ENCODE measurements at regions not wholly inside any gene's neighbourhood (a gene's known extent, or its start where the extent isn't known, plus 50 kb on each side); places are given as distances from the start of the nearest gene placed in this dataset.

DNA sequence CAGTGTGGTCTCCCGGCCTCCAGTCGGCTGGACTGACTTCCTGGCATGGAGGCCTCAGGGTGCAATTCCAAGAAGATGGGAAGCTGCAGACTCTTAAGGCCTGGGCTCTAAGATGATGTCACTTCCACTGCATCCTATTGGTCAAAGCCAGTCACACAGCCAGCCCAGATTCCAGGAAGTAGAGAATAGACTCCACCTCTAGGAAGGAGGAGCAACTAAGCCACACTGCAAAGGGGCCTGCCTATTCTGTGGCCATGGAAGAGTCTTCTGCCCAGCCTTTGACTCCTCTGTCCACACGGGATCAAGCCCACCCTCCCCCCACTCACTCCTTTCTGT is 103.9 kb upstream of the RFLNA start:
- intact Hi-C loops (cut with DNase I, micrococcal nuclease) = no loop called here
- no peaks in the 10 kb centered on the region for H3K36me3 ChIP-seq (ENCODE audit: low read depth)
- DNase-seq = no peak
- peaks cover 6% of the 10 kb centered on the region for H3K4me1 ChIP-seq (ENCODE audit: low read depth)
- no peak overlapping the region for H3K4me3 ChIP-seq
- peak; percentile 64 for ATAC-seq
- TF ChIP-seq, protein P1, sequence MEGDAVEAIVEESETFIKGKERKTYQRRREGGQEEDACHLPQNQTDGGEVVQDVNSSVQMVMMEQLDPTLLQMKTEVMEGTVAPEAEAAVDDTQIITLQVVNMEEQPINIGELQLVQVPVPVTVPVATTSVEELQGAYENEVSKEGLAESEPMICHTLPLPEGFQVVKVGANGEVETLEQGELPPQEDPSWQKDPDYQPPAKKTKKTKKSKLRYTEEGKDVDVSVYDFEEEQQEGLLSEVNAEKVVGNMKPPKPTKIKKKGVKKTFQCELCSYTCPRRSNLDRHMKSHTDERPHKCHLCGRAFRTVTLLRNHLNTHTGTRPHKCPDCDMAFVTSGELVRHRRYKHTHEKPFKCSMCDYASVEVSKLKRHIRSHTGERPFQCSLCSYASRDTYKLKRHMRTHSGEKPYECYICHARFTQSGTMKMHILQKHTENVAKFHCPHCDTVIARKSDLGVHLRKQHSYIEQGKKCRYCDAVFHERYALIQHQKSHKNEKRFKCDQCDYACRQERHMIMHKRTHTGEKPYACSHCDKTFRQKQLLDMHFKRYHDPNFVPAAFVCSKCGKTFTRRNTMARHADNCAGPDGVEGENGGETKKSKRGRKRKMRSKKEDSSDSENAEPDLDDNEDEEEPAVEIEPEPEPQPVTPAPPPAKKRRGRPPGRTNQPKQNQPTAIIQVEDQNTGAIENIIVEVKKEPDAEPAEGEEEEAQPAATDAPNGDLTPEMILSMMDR (IDR thresholded peaks at IDR 0.05) = no peak
- no peaks in the 10 kb centered on the region for H3K9me3 ChIP-seq

GRCh38 chr12:124191966-124192365 is 102.9 kb upstream of the RFLNA start:
- Histone ChIP-seq H3K9me3 (no peaks in the 10 kb centered on the region), H3K4me1 (ENCODE audit: low read depth) (peaks cover 6% of the 10 kb centered on the region), H3K4me3 (no peak overlapping the region), H3K36me3 (ENCODE audit: low read depth) (no peaks in the 10 kb centered on the region)
- DNase-seq = no peak
- TF ChIP-seq, protein P1 (IDR thresholded peaks at IDR 0.05) = no peak
- intact Hi-C loops (cut with DNase I, micrococcal nuclease) = no loop called here
- no peak for ATAC-seq

DNA sequence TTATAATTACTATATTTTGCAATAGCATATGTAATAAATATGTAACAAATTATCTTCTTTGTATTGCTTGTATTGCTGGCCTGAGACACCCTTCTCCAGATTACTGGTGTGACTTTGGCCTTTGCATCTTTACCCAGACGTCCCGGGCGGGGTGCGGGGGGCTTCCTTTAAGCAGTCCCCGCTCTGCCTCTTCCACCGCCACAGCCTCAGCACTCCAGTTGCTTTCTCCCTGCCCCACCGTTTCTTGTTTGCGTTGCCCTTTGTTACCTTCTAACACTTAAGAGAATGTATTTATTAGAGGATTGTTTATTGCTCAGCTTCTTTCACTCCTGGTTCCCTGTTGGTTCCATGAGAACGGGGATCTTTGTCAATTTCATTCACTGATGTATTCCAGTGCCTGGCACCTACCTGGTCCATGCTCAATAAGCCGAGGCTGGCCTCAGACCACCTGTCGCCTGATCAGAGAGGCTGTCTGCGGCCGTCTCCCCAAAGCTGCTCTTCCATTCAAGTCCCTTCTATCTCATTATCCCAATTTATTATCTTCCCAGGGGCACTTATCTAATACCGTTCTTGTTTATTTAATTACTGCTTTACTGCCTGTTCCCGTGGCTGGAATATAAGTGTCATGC is 100.5 kb upstream of the RFLNA start:
- no peak for DNase-seq
- ATAC-seq = no peak
- TF ChIP-seq, protein P1 (IDR thresholded peaks at IDR 0.05) = no peak
- no peaks in the 10 kb centered on the region for H3K9me3 ChIP-seq
- peaks cover 6% of the 10 kb centered on the region for H3K4me1 ChIP-seq (ENCODE audit: low read depth)
- no peak overlapping the region for H3K4me3 ChIP-seq
- intact Hi-C loops (cut with DNase I, micrococcal nuclease) = no loop called here
- no peaks in the 10 kb centered on the region for H3K36me3 ChIP-seq (ENCODE audit: low read depth)

- intact Hi-C loops (cut with DNase I, micrococcal nuclease) = no loop called here
- DNase-seq = peak in 1 of 3 donors; percentile 43
- H3K4me3 ChIP-seq = no peak overlapping the region
- ATAC-seq = peak; percentile 79
- H3K4me1 ChIP-seq (ENCODE audit: low read depth) = peaks cover 6% of the 10 kb centered on the region
- H3K9me3 ChIP-seq = no peaks in the 10 kb centered on the region
- no peaks in the 10 kb centered on the region for H3K36me3 ChIP-seq (ENCODE audit: low read depth)
- TF ChIP-seq, protein P1 (IDR thresholded peaks at IDR 0.05) = no peak
Observed at GRCh38 chr12:124194893-124195566, 99.9 kb upstream of the RFLNA start.

DNA sequence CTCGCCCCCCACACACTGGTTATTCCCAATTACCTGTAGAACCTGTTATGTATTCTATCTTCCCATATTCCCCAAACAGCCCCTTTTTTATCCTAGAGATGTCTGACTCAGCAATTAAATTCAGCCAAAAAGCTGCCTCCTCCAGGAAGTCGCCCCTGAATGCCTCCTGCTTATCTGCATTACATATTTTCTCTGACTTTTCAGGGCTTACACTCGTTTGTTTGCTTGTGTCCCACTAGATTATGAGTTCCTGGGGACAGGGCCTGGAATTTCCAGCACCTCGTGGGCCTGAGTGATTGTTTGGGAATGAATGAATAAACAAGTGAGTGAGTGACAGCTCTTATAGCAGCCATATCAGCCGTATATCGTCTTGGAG is 99.3 kb upstream of the RFLNA start:
- intact Hi-C loops (cut with DNase I, micrococcal nuclease) = no loop called here
- DNase-seq = no peak
- TF ChIP-seq, protein P1 (IDR thresholded peaks at IDR 0.05) = no peak

More for the DNA sequence above, 99.3 kb upstream of the RFLNA start:
- no peaks in the 10 kb centered on the region for H3K9me3 ChIP-seq
- peaks cover 6% of the 10 kb centered on the region for H3K4me1 ChIP-seq (ENCODE audit: low read depth)
- H3K4me3 ChIP-seq = no peak overlapping the region
- no peaks in the 10 kb centered on the region for H3K36me3 ChIP-seq (ENCODE audit: low read depth)
- ATAC-seq = no peak
